Pancreas (tissue), 10 donors: ENCODE measurements at regions not wholly inside any gene's neighbourhood (a gene's known extent, or its start where the extent isn't known, plus 50 kb on each side); places are given as distances from the start of the nearest gene placed in this dataset.

Experiments
- ATAC-seq, 4 donors: fragments of 200-7000 bp; cut with Tn5 transposase; one replicate each; pipeline versions ENCODE4 v1.8.0 to v1.9.1; 2020; ENCODE audit warnings: mild to moderate bottlenecking in 4 of 4, moderate library complexity in 4 of 4
- DNase-seq, 6 donors: peaks; one replicate each; pipeline ENCODE4 v3.0.0-alpha.2; 2020
- FAIRE-seq: peaks from 2 replicates; lab custom pipeline; 2012; peaks lifted over from hg19 to GRCh38; lab: Jason Lieb, UNC
- H3K27ac ChIP-seq, 4 donors: fragments of 200-600 bp; sonication (generic); 1 replicate in 3 of 4; 2 replicates in 1 of 4; pipeline versions ENCODE4 v1.5.0 to v1.8.0; 2020
- H3K27me3 ChIP-seq, 4 donors: fragments of 200-600 bp; one replicate each; pipeline ENCODE4 v1.8.0; 2021
- H3K36me3 ChIP-seq, 3 donors: fragments of 200-600 bp; sonication (generic) in 1 of 3; one replicate each; pipeline versions ENCODE4 v1.5.0 to v1.8.0; 2020 to 2021
- H3K4me1 ChIP-seq, 3 donors: fragments of 200-600 bp; one replicate each; pipeline ENCODE4 v1.8.0; 2021
- H3K4me3 ChIP-seq, 4 donors: fragments of 200-600 bp; sonication (generic) in 2 of 4; one replicate each; pipeline versions ENCODE4 v1.5.0 to v1.8.0; 2020 to 2021
- H3K9me3 ChIP-seq, 4 donors: fragments of 200-600 bp; one replicate each; pipeline ENCODE4 v1.8.0; 2021
- CTCF ChIP-seq, 4 donors: fragments of 200-600 bp; sonication (generic) in 3 of 4; IDR thresholded peaks; one replicate each; pipeline versions ENCODE4 v1.5.0 to v1.8.0; 2021; ENCODE audit warnings: antibody characterized with exemption in 4 of 4
- WGBS, 2 donors: extraction: QIAGEN DNeasy Blood & Tissue Kit; methylation state at CpG; one replicate each; pipeline ENCODE4 v1.1.7; 2013; 5-methylcytosine and 5-hydroxymethylcytosine counted together
- intact Hi-C, 3 donors: fragments of 100-400 bp; cut with DNase I; formaldehyde crosslinking; loops; one replicate each; pipeline versions ENCODE4 v1.11.1 to v1.14.2; 2022
- donor health status: healthy with polysubstance abuse.
- donor health status: DM: no; HTN: no; CAD: no; lungs with moderate emphysema.
- donor health status: DM: no; HTN: no; CAD: no.
- donor health status: control.
- donor health status: control.
- donor health status: Bipolar disorder and iron deficiency.
- donor health status: DM: yes; HTN: yes; CAD: no.
- donor health status: DM: no; HTN: no; CAD: no.
- donor health status: DM: no; HTN: no; CAD: no.
- donor health status: DM: yes; HTN: yes; CAD: no.

GRCh38 chr9:89745601-89746376, 141.0 kb downstream of the GADD45G start:
- H3K9me3 ChIP-seq: no peaks in the 10 kb centered on the region
- no peak overlapping the region for H3K4me3 ChIP-seq
- H3K36me3 ChIP-seq: no peaks in the 10 kb centered on the region
- no peak overlapping the region for H3K27ac ChIP-seq
- H3K27me3 ChIP-seq: no peaks in the 10 kb centered on the region
- no peak for ATAC-seq
- intact Hi-C loops: no loop called here
- TF ChIP-seq CTCF (IDR thresholded peaks at IDR 0.05): no peak
- no peak for FAIRE-seq
- H3K4me1 ChIP-seq: peaks cover 0 to 8% (median 4%) of the 10 kb centered on the region in 3 donors
- DNase-seq: no peak
- 78 to 82% methylated on average over 9 of the region's 9 CpGs for WGBS, 2 donors

GRCh38 chr9:89746385-89747116, 141.7 kb downstream of the GADD45G start:
- intact Hi-C loops: no loop called here
- peak; percentile 83 to 93 (median 91) for ATAC-seq
- Histone ChIP-seq H3K9me3 (no peaks in the 10 kb centered on the region), H3K27ac (no peak overlapping the region), H3K4me1 (peaks cover 0 to 8% (median 4%) of the 10 kb centered on the region in 3 donors), H3K4me3 (no peak overlapping the region), H3K27me3 (no peaks in the 10 kb centered on the region), H3K36me3 (no peaks in the 10 kb centered on the region)
- DNase-seq: peak; percentile 47 to 84 (median 80)
- 55 to 60% methylated on average over 15 of the region's 15 CpGs for WGBS, 2 donors
- no peak for FAIRE-seq
- no peak for TF ChIP-seq CTCF (IDR thresholded peaks at IDR 0.05)

GRCh38 chr9:89747596-89747995, 142.8 kb downstream of the GADD45G start:
- DNase-seq (no peak), ATAC-seq (no peak), FAIRE-seq (no peak)
- H3K27ac ChIP-seq: no peak overlapping the region
- H3K36me3 ChIP-seq: no peaks in the 10 kb centered on the region
- H3K4me1 ChIP-seq: peaks cover 0 to 8% (median 4%) of the 10 kb centered on the region in 3 donors
- WGBS, 2 donors: 88 to 89% methylated on average over 13 of the region's 13 CpGs
- H3K9me3 ChIP-seq: no peaks in the 10 kb centered on the region
- no peaks in the 10 kb centered on the region for H3K27me3 ChIP-seq
- no peak overlapping the region for H3K4me3 ChIP-seq
- intact Hi-C loops: no loop called here
- TF ChIP-seq CTCF (IDR thresholded peaks at IDR 0.05): no peak

- Histone ChIP-seq H3K27ac (no peak overlapping the region), H3K4me3 (no peak overlapping the region), H3K36me3 (no peaks in the 10 kb centered on the region), H3K4me1 (peaks cover 0 to 8% (median 4%) of the 10 kb centered on the region in 3 donors), H3K9me3 (no peaks in the 10 kb centered on the region), H3K27me3 (no peaks in the 10 kb centered on the region)
- no peak for ATAC-seq
- no peak for FAIRE-seq
- no peak for TF ChIP-seq CTCF (IDR thresholded peaks at IDR 0.05)
- no peak for DNase-seq
- intact Hi-C loops: no loop called here
- 53 to 62% methylated on average over 6 of the region's 6 CpGs for WGBS, 2 donors
Observed at GRCh38 chr9:89748021-89748670, 143.3 kb downstream of the GADD45G start.
